ENCODE measurements at regions not wholly inside any gene's neighbourhood (a gene's known extent, or its start where the extent isn't known, plus 50 kb on each side); places are given as distances from the start of the nearest gene placed in this dataset.

GRCh38 chr16:47777220-47777619 lies 316.1 kb downstream of the PHKB start:
- DNase-seq (ENCODE audit: low read depth), result no peak
- no peak for TF ChIP-seq CTCF (IDR thresholded peaks at IDR 0.05; ENCODE audit: insufficient read depth, low read depth, low read length, missing control alignments)
- no peak overlapping the region for H3K4me3 ChIP-seq (ENCODE audit: low read depth, low read length)

DNA sequence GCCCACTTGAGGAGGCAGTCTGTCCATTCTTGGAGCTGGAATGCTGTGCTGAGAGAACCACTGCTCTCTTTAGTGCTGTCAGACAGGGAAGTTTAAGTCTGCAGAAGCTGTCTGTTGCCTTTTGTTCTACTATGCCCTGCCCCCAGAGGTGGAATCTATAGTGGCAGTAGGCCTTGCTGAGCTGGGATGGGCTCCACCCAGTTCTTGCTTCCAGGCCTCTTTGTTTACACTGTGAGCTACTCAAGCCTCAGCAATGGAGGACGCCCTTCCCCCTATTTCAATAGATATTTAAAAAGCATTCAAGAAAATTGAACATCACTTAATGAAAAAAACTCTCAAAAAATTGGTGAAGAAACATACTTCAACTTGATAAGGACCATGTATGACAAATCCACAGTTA lies 313.5 kb downstream of the PHKB start:
- no peak for DNase-seq (ENCODE audit: low read depth)
- no peak for TF ChIP-seq CTCF (IDR thresholded peaks at IDR 0.05; ENCODE audit: insufficient read depth, low read depth, low read length, missing control alignments)
- no peak overlapping the region for H3K4me3 ChIP-seq (ENCODE audit: low read depth, low read length)

GRCh38 chr16:47753659-47754058 lies 292.5 kb downstream of the PHKB start:
- no peak for DNase-seq (ENCODE audit: low read depth)
- no peak overlapping the region for H3K4me3 ChIP-seq (ENCODE audit: low read depth, low read length)
- TF ChIP-seq CTCF (IDR thresholded peaks at IDR 0.05; ENCODE audit: insufficient read depth, low read depth, low read length, missing control alignments), result no peak
